ENCODE measurements at regions not wholly inside any gene's neighbourhood (a gene's known extent, or its start where the extent isn't known, plus 50 kb on each side); places are given as distances from the start of the nearest gene placed in this dataset.

DNA sequence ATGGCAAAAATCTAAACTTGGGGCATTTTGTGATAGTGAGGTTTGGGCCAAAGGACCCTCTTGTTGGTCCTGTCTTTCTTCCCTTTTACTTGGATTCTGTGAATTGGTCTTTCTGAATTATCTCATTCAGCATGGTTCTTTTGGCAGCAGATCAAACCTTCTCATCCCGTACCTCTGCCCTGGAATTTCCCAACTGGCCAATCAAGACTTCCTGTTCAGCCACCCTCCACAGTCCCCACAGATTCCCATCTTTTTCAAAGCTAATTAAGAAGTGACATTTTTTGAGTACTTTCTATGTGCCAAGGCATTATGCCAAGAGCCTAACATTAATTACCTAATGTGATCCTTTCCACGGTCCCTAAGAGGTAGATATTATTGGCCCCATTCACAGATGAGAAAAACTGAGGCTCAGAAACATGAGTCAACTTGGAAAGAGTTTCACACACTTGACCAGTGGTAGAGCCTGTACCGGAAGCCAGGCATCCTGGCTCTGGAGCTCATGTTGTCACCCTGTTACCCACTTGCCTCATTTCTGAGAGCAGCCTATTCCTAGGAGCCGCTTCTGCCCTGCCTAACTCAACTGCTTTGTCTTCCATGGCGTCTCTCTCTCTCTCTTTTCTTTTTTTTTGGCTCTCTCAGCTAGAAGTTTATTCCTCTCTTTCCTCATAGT is 135.9 kb downstream of the C12orf75 start:
- no peak overlapping the region for H2AFZ ChIP-seq (ENCODE audit: low read depth, low read length)
- H3K4me1 ChIP-seq (ENCODE audit: control insufficient read depth, insufficient read depth, low read depth, low read length): no peaks in the 10 kb centered on the region
- H3K4me3 ChIP-seq (ENCODE audit: insufficient read depth in 1 of 2, low read depth in 1 of 2, low read length in 2 of 2): no peak overlapping the region
- H2BK120ac ChIP-seq (ENCODE audit: low read depth, low read length): no peak overlapping the region
- no peak overlapping the region for H2BK15ac ChIP-seq (ENCODE audit: low read depth, poor library complexity, severe bottlenecking)
- H3K27me3 ChIP-seq (ENCODE audit: control insufficient read depth in 1 of 2, insufficient read depth in 1 of 2, low read length in 2 of 2): peaks cover 0 to 33% of the 10 kb centered on the region in 2 experiments
- H2AK5ac ChIP-seq (ENCODE audit: low read length, severe bottlenecking): no peak overlapping the region
- H3K4ac ChIP-seq (ENCODE audit: low read depth in 1 of 2, low read length in 2 of 2): no peak overlapping the region
- H2BK12ac ChIP-seq (ENCODE audit: low read length in 2 of 2): no peak overlapping the region
- DNase-seq: no peak
- no peaks in the 10 kb centered on the region for H3K9me3 ChIP-seq (ENCODE audit: control insufficient read depth, low read length)
- H4K91ac ChIP-seq (ENCODE audit: low read length): no peak overlapping the region
- H3K18ac ChIP-seq (ENCODE audit: low read depth in 1 of 2, low read length in 2 of 2): no peak overlapping the region
- no peak overlapping the region for H3K14ac ChIP-seq (ENCODE audit: low read length in 2 of 2)
- H3K23ac ChIP-seq (ENCODE audit: low read length in 2 of 2): no peak overlapping the region
- no peaks in the 10 kb centered on the region for H3K36me3 ChIP-seq (ENCODE audit: control insufficient read depth in 1 of 2, insufficient read depth in 2 of 2, low read depth in 1 of 2, low read length in 2 of 2)
- no peak overlapping the region for H4K8ac ChIP-seq (ENCODE audit: low read length)
- WGBS: 84% methylated on average over 5 of the region's 5 CpGs
- H2BK5ac ChIP-seq (ENCODE audit: low read depth, low read length, poor library complexity, severe bottlenecking): no peak overlapping the region
- H3K79me1 ChIP-seq (replicated peaks; ENCODE audit: low read length, poor library complexity, severe bottlenecking): no peaks in the 10 kb centered on the region
- H3K9ac ChIP-seq (ENCODE audit: low read length): no peak overlapping the region
- no peak overlapping the region for H3K27ac ChIP-seq (ENCODE audit: low read length, poor library complexity, severe bottlenecking)
- H3K4me2 ChIP-seq (ENCODE audit: low read length, poor library complexity, severe bottlenecking): no peak overlapping the region

DNA sequence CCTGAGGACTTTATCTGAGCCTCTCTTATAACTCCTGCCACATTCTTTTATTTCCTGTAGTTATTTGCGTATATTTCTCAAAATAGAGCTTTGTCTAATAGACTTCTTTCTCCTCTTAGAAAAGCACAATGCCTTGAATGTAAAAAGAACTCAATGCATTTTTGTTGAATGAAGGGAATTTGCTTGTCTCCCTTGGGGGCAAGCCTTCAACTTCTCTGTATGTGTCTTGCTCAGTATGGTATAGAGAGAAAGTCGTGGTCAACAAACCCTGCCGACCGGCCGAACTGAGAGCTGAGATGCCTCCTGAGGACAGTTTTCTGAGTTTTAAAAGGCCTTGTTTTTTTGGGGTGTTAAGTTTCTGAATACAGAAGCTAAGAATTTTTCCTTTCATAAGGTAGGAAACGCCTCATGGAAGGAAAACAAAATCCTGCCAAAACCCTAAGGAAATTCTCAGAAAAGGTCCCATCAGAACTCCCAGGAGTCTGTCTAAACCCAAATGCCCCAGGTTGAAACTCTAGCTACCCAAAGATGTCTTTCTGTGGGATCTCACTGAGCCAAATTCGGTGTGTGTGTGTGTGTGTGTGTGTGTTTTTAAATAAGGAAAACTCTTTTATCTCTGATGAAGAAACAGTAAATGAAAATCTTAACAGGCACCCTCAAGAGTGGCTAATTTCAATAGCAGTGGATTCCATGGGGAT is 136.6 kb downstream of the C12orf75 start:
- H3K4me1 ChIP-seq (ENCODE audit: control insufficient read depth, insufficient read depth, low read depth, low read length): no peaks in the 10 kb centered on the region
- H3K9ac ChIP-seq (ENCODE audit: low read length): no peak overlapping the region
- H3K14ac ChIP-seq (ENCODE audit: low read length in 2 of 2): no peak overlapping the region
- no peak overlapping the region for H4K91ac ChIP-seq (ENCODE audit: low read length)
- no peak overlapping the region for H3K27ac ChIP-seq (ENCODE audit: low read length, poor library complexity, severe bottlenecking)
- H3K18ac ChIP-seq (ENCODE audit: low read depth in 1 of 2, low read length in 2 of 2): no peak overlapping the region
- no peak overlapping the region for H3K4me3 ChIP-seq (ENCODE audit: insufficient read depth in 1 of 2, low read depth in 1 of 2, low read length in 2 of 2)
- H2BK12ac ChIP-seq (ENCODE audit: low read length in 2 of 2): no peak overlapping the region
- H3K9me3 ChIP-seq (ENCODE audit: control insufficient read depth, low read length): no peaks in the 10 kb centered on the region
- no peak overlapping the region for H2BK5ac ChIP-seq (ENCODE audit: low read depth, low read length, poor library complexity, severe bottlenecking)
- no peak for DNase-seq
- peaks cover 0 to 33% of the 10 kb centered on the region in 2 experiments for H3K27me3 ChIP-seq (ENCODE audit: control insufficient read depth in 1 of 2, insufficient read depth in 1 of 2, low read length in 2 of 2)
- H2BK120ac ChIP-seq (ENCODE audit: low read depth, low read length): no peak overlapping the region
- H2BK15ac ChIP-seq (ENCODE audit: low read depth, poor library complexity, severe bottlenecking): no peak overlapping the region
- H3K4me2 ChIP-seq (ENCODE audit: low read length, poor library complexity, severe bottlenecking): no peak overlapping the region
- H2AK5ac ChIP-seq (ENCODE audit: low read length, severe bottlenecking): no peak overlapping the region
- H3K4ac ChIP-seq (ENCODE audit: low read depth in 1 of 2, low read length in 2 of 2): no peak overlapping the region
- peak overlapping the region; percentile 62 for H4K8ac ChIP-seq (ENCODE audit: low read length)
- 81% methylated on average over 7 of the region's 7 CpGs for WGBS
- no peaks in the 10 kb centered on the region for H3K36me3 ChIP-seq (ENCODE audit: control insufficient read depth in 1 of 2, insufficient read depth in 2 of 2, low read depth in 1 of 2, low read length in 2 of 2)
- H3K23ac ChIP-seq (ENCODE audit: low read length in 2 of 2): no peak overlapping the region
- no peak overlapping the region for H2AFZ ChIP-seq (ENCODE audit: low read depth, low read length)
- H3K79me1 ChIP-seq (replicated peaks; ENCODE audit: low read length, poor library complexity, severe bottlenecking): no peaks in the 10 kb centered on the region

DNA sequence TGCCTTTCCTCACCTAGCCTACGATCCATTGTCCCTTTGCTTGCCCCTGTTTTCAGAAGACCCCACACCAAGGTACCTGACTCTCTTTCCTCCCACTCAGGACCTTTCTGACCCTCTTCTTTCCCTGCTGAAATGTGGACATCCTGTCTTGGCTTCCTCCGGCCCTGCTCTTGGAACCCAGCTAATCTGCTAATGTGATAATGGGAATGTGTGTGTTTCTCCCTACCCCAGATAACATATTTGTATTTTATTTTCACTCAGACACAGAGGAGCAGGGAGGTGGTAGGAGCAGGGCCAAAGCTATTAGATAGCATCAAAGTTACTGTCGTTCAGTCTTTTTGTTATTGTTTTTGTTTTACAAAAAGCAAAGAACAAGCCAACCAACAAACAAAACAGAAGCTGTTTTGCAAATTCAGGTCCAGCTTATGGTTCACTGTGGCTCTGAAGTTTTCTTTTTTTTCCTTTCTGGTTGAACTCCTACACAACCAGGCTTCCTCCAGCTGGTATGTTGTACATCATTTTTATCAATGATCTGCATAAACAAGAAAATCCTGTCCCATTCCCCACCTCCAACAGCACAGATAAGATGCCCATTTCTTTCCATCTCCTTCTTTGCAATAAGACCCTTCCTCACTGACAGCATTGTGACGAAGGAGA is 137.3 kb downstream of the C12orf75 start:
- Histone ChIP-seq H3K79me1 (replicated peaks; ENCODE audit: low read length, poor library complexity, severe bottlenecking) (no peaks in the 10 kb centered on the region), H3K4me2 (ENCODE audit: low read length, poor library complexity, severe bottlenecking) (no peak overlapping the region), H4K91ac (ENCODE audit: low read length) (no peak overlapping the region), H3K4me3 (ENCODE audit: insufficient read depth in 1 of 2, low read depth in 1 of 2, low read length in 2 of 2) (no peak overlapping the region), H3K23ac (ENCODE audit: low read length in 2 of 2) (no peak overlapping the region), H3K4me1 (ENCODE audit: control insufficient read depth, insufficient read depth, low read depth, low read length) (no peaks in the 10 kb centered on the region), H4K8ac (ENCODE audit: low read length) (peak overlapping the region; percentile 62), H2BK120ac (ENCODE audit: low read depth, low read length) (no peak overlapping the region), H3K27me3 (ENCODE audit: control insufficient read depth in 1 of 2, insufficient read depth in 1 of 2, low read length in 2 of 2) (peaks cover 0 to 33% of the 10 kb centered on the region in 2 experiments), H3K36me3 (ENCODE audit: control insufficient read depth in 1 of 2, insufficient read depth in 2 of 2, low read depth in 1 of 2, low read length in 2 of 2) (no peaks in the 10 kb centered on the region), H3K4ac (ENCODE audit: low read depth in 1 of 2, low read length in 2 of 2) (no peak overlapping the region), H3K27ac (ENCODE audit: low read length, poor library complexity, severe bottlenecking) (no peak overlapping the region), H3K9me3 (ENCODE audit: control insufficient read depth, low read length) (no peaks in the 10 kb centered on the region), H2AK5ac (ENCODE audit: low read length, severe bottlenecking) (peak overlapping the region; percentile 60), H2BK12ac (ENCODE audit: low read length in 2 of 2) (peak overlapping the region in 1 of 2 experiments; percentile 65), H3K9ac (ENCODE audit: low read length) (no peak overlapping the region), H2AFZ (ENCODE audit: low read depth, low read length) (no peak overlapping the region), H3K14ac (ENCODE audit: low read length in 2 of 2) (no peak overlapping the region), H2BK15ac (ENCODE audit: low read depth, poor library complexity, severe bottlenecking) (no peak overlapping the region), H2BK5ac (ENCODE audit: low read depth, low read length, poor library complexity, severe bottlenecking) (no peak overlapping the region), H3K18ac (ENCODE audit: low read depth in 1 of 2, low read length in 2 of 2) (no peak overlapping the region)
- 86% methylated on average over 3 of the region's 4 CpGs for WGBS
- no peak for DNase-seq

DNA sequence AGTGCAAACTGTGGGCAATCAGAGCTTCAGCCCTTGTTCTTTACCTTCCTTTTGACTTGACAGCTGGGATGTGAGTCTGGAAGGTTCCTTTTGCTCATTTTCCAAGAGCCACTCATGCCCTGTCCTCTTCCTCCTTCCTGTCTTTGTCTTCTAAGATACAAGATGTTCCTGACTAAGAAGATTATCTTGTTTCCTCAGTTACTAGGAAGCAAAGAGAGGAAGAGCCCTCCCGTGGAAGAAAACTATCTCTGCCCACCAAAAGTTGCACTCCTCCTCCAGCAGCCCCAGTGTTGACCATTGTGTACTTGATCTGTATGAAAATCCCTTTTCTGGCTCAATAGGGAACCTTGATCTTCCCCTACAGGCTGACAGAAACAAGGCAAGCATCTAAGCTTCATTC is 138.0 kb downstream of the C12orf75 start:
- Histone ChIP-seq H2BK5ac (ENCODE audit: low read depth, low read length, poor library complexity, severe bottlenecking) (no peak overlapping the region), H4K8ac (ENCODE audit: low read length) (no peak overlapping the region), H3K79me1 (replicated peaks; ENCODE audit: low read length, poor library complexity, severe bottlenecking) (no peaks in the 10 kb centered on the region), H2BK120ac (ENCODE audit: low read depth, low read length) (no peak overlapping the region), H3K9ac (ENCODE audit: low read length) (no peak overlapping the region), H3K36me3 (ENCODE audit: control insufficient read depth in 1 of 2, insufficient read depth in 2 of 2, low read depth in 1 of 2, low read length in 2 of 2) (no peaks in the 10 kb centered on the region), H3K27me3 (ENCODE audit: control insufficient read depth in 1 of 2, insufficient read depth in 1 of 2, low read length in 2 of 2) (peaks cover 0 to 33% of the 10 kb centered on the region in 2 experiments), H2BK15ac (ENCODE audit: low read depth, poor library complexity, severe bottlenecking) (no peak overlapping the region), H3K18ac (ENCODE audit: low read depth in 1 of 2, low read length in 2 of 2) (no peak overlapping the region), H3K27ac (ENCODE audit: low read length, poor library complexity, severe bottlenecking) (no peak overlapping the region), H2AFZ (ENCODE audit: low read depth, low read length) (no peak overlapping the region), H3K23ac (ENCODE audit: low read length in 2 of 2) (no peak overlapping the region), H2BK12ac (ENCODE audit: low read length in 2 of 2) (peak overlapping the region in 1 of 2 experiments; percentile 65), H4K91ac (ENCODE audit: low read length) (no peak overlapping the region), H3K4me1 (ENCODE audit: control insufficient read depth, insufficient read depth, low read depth, low read length) (no peaks in the 10 kb centered on the region), H3K9me3 (ENCODE audit: control insufficient read depth, low read length) (no peaks in the 10 kb centered on the region), H3K14ac (ENCODE audit: low read length in 2 of 2) (peak overlapping the region in 1 of 2 experiments; percentile 39), H3K4me2 (ENCODE audit: low read length, poor library complexity, severe bottlenecking) (no peak overlapping the region), H2AK5ac (ENCODE audit: low read length, severe bottlenecking) (no peak overlapping the region), H3K4me3 (ENCODE audit: insufficient read depth in 1 of 2, low read depth in 1 of 2, low read length in 2 of 2) (no peak overlapping the region), H3K4ac (ENCODE audit: low read depth in 1 of 2, low read length in 2 of 2) (no peak overlapping the region)
- 79% methylated on average over 1 of the region's 1 CpG for WGBS
- DNase-seq: no peak

All from mesenchymal stem cell (in vitro differentiated cells and primary cell).